SKM-1 (cell line): ENCODE measurements at regions not wholly inside any gene's neighbourhood (a gene's known extent, or its start where the extent isn't known, plus 50 kb on each side); places are given as distances from the start of the nearest gene placed in this dataset.
A peak's percentile ranks its signal among the peaks of the same experiment; 100 is the strongest.

Experiments used
- DNase-seq: peaks from one replicate; lab custom pipeline; 2025; ENCODE audit not compliant: unreplicated experiment; lab: John Stamatoyannopoulos, UW

DNA sequence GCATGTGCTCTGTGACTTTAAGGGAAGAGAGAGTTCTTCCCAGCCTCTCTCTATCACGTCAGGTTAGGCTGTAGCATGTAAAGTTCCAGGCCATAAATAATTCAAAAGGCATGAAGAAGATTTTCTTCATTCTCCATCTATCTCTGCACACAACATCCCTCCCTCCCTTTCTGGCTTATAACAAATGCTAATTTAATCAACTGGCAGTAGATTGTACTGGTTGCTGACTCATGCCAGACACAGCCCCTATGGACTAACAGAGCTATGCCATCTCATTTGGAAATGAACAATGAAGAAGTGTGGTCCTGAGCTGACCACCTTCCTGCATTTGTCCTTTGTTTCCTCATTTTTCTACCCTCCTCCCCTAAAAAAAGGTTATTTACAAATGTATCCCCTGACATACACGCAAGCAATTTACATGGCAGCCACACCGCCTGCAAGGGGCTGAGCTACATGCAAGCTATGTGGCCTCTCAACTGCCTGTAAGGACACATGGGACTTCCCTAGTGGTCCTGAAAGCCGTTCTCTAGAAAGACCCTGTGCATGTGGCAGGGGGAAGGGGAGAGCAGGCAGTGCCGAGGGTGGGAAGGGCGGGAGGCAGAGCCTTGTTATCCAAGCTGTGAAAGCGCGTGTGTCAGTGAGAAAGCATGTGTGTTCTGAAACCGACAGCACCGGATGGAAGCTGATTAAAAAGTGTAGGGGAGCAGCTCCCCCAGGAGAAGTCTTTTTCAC, 90.9 kb upstream of the KLF7 start:
- no peak for DNase-seq

DNA sequence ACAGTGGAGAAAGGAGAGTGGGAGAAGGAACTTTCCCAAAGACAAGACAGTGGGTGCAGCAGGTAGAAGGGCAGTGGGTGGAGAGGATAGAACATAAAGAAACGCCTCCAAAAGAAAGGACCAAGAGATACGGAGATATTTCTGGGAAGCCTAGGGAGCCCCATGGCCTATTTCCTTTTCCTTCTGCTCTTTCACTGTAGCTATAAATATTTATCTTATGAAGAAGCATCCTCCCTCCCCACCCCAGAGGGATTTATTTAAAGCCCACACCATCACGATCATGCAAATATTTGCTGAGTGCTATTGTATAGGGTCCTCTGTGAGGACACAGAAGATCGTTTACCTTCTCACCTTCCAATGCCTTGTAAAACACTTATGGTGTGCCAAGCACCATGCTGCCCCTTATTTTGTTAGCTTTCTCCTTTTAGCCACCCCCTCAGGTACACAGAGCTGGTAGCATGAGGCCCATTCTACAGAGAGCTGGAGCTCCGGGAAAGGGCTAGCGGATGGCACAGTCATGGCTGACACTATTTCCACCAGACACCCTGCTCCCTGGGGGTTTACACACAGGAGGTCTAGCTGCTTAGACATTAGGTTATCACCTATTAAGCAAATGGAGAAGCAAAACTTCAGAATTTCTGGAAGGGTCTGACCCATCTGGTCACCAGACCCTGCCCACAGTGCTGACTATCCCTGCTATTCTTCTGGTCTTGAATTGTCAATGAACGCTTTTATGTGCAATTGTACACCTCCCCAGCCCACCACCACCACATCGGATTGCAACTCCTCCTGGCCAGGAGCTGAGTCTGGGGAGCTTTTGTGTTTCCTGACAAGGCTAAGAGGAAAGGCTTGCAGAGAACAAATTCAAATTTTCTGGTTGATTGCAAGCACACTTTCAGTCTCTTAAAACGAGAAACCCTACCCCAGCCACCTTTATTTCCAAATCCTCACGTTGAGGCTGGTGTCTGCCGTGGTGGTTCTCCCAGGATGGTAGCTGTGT, 91.8 kb upstream of the KLF7 start:
- no peak for DNase-seq

DNA sequence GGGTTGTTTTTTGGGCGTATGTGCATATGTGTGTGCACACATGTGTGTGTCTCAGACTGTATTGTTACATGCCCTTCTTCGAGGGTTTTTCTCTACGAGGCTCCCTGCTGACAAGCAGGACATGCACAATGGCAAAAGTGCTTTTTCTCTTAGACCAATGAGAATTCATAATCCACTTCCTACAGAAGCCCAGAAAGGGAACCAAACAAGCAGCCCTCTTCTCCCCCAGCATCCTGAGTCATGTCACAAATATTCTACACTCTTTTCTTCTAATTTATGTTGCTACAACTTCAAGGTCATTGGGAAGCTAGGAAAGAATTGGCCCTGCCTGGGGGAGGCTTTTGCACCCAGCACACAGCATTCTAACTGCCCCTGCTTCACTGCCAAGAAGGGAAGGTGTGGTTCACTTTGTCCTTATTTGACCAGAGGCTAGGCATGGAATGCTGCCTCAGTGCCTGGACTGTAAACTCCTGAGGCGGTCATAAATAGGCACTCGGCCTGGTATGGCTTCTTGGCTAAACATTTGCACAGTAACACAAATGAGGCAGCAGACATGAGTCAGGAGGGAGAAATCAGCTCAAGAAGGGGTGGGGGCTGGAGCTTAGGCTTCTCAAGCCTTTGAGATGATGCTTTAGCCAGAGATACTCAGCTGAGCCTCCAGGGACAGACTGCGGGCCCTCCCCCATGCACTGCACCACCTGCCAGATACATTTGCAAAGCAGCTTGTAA, 92.7 kb upstream of the KLF7 start:
- DNase-seq: no peak

DNA sequence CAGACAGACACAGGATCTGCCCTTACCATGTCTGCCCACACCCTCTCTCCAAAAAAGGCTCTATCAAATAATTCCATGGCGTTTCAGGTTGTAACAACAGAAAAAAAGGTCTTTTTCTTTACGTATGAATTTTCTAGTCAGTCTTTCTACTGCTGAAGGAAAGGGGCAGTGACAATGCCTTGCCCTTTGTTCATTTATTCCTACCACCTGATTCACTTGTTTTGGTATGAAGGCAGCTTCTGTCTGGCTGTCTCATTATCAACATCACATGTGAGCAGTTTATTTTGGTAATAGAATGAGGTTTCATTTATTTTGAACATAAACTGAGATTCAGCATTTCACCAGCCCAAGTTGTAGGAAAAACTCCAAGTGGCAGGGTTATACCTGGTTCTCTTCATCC, 94.3 kb upstream of the KLF7 start:
- DNase-seq: no peak

DNA sequence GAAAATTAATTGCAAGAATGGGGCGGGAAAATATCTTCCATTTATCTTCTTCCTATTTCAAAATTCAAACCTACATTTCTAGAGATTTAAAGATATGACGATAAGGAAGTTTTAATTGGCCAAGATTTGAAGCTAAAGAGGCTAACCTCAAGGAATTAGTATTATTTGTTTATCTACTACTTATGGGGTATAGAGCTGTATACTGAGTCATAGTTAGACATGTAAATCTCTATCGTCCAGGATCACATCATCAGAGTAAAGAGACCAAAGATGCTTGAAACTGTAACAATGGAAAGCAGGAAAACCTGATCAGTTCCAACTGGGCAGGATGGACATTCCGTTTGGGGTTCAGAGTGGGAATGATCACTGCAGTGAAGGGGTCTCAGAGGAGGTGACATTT, 95.2 kb upstream of the KLF7 start:
- no peak for DNase-seq

DNA sequence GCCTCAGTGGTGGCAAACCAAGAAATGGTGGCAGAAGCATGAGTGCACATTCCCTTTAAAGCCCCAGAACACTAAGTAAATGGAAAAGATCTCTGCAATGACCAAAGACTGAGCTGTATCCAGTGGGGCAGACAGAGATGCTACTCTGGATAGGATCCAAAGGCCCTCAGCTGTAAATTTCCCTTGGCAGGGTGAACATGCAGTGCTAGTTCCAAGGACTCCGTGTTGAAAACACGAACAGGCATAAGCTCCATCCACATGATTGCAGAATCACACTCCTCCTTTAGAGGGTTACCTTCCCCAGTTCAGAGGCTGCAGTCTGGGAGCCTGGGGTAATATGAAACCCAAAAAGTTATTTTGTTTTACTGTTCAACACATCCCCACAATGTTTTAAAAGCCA, 98.6 kb upstream of the KLF7 start:
- DNase-seq: no peak

DNA sequence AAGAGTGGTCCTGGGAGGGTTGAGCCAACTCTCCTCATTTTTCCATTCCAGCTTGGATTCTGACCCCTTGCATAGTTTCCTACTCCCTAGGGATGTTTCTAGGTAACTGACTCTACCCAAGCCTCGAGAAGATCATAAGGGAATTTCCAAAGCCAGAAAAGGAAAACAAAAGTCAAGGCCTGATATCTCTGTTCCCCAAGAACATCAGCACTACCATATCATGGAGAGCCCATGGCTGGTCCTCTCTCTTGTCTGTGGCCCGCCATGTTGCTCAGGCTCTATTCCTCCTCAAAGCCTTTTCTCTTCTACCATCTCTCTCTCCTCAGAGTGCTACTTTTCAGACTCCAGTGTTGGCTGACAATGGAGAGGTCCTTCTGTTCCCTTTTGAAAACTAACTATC, 99.6 kb upstream of the KLF7 start:
- DNase-seq: no peak

DNA sequence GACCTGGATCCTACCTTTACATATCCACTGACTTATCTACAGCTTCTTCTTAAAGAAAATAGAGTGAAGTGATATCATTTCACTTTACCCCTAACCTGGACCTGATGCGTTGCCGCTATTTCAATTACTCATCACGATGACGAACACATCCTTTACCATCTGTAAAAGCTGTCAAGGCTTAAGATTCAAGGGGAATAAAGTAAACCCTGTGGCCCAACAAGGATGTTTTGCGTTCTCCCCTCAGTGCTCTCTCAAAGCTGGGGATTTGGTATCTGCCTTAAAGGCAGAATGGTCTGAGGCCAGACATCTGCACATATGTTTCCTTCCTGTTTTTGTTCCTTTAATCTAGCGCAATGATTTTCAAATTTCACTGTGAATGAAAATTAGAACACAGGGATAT, 100.1 kb upstream of the KLF7 start:
- no peak for DNase-seq

DNA sequence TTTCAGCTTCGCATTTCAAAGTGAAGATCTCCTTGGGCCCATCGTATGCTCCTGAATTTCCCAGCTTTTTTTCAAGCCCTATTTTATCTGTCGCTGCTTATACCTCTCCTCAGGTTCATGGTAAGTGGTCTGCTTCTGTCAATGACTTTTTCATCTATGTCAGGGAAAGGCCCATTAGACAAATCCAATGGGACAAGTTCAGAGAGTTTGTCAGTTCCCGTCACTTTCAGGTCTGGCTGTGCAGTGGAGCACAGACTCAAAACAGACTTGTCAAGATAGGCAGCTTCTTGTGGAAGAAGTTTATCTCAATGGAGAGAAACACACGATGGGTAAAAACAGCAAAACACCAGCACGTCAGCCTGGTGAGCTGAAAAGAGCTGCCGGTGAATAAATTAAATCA, 100.9 kb upstream of the KLF7 start:
- no peak for DNase-seq

DNA sequence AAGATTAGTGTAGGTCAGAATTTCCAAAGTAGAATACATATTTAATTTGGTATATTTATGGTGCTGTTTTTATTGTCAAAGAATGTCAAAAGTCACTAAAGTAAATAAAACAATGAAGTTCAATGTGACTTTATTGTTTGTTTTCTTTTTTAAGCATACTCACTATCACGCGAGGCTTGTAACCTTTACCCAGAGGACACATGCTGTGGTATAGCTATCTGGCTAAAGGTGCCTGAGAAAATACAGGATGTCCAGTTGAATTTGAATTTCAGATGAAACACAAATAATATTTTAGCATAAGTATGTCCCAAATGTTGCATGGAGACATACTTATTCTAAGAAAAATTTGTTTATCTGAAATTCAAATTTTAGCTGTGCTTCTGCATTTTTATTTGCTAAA, 103.3 kb upstream of the KLF7 start:
- no peak for DNase-seq

DNA sequence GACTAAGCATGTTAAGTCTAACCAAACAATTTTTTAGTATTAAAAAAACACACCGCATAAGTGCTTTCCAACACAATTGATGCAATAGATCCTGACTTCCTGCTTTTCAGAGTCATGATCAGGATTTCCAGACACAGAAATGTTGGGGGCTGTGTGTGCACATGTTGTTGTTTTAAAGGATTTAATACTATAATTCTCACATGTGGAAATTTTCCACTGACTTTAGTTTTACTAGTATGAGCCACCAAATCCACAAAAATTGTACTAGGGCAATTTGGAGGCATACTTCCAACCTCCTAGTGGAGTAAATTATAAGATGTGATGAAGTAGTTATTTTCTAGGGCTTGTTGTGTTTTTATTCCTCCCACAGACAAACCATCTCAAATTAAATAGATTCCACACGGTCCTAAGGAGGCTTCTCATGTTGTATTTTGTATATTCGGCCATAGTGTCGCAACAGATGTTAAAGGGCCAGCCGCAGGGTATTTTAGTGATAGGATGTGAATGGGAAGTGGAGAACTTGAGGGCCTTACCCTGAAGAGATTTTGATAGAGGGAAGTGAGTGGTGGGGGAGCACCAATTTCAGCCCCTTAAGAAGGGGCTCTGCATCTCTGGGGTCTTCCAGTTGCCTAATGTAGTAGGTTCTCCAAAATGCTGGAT, 108.9 kb upstream of the KLF7 start:
- DNase-seq: no peak

DNA sequence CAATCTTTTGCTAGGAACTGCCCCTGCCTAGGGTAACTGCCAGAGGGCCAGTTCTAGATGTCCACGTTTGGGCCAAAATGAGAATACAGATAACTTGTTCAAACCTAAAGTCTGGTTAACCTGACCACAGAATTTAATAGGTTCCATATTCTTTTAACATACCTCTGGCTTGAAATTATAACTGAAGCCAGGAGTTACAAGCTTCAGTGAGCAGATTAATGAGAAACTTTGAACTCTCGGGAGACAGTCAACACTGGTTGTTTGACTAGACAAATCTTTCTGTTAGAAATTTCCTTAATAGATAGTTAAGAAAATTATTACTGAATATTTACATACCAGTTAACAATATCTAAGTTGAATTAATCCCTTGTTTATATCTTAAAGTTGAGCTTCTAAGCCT, 110.0 kb upstream of the KLF7 start:
- DNase-seq: no peak

DNA sequence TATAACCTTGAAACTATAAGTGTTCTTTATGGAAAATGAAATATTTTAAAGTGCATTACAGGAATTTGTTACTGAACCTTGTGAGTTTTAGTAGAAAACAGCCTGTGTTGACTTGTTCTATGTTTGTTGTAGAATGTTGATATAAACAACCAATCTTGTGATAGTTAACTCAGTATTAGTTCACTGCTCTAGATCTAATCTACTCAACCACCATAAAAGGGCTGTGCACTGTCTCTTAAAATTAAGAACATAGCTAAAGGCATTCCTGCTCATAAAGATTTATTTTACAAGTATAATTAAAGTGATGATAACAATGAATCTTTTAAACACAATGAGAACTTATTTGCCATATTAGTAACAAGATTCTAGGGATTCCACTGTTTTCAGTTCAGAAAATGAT, 110.5 kb upstream of the KLF7 start:
- no peak for DNase-seq

DNA sequence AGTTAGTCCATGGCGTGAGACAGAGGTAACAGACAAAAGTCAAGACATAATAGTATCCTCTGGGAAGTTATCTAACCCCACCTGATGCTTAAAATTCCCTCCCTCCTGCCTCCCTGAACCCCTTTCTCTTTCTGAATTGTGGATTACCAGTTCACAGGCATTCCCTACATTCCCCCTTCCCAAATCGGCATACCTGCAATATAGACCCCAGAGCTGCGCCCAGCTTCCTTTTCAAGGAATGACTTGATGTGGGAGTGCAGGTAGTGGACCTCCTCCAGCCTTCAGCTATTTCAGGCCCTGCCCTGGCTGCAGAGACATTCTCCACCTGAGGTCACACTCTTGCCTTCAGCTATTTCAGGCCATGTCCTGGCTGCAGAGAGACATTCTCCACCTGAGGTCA, 111.1 kb upstream of the KLF7 start:
- DNase-seq: no peak

DNA sequence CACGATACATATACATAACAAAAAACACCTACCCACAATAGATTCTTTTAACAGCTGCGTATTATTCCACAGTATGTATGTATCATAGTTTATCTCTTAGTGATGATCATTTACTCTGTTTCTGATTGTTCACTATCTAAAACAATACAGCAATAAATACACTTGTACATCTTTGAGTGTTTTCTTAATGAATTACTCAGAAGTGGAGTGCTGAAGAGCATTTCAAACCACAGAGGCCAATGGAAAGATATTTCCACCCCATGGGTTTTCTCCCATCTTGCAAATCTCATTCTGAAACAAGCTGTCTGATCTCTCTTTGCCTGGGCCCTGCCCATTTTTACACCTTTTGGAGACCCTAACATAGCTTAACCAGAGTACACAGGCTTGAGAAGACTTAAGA, 113.8 kb upstream of the KLF7 start:
- DNase-seq: no peak

DNA sequence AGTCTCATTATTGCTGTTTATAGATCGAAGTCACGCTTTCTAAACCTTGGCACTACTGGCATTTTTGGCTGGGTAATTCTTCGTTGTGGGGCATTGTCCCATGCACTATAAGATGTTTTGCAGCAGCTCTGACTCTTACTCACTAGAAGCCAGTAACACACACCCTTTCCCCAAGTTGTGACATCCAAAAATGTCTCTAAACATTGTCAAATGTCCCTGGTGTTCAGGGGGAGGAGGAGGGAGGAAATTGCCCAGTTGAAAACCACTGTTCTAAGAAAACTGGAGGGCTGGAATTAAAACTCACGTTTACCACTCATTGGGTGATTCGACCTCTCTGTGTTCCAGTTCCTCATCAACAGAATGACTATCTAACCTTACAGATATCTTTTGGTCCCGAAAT, 115.7 kb upstream of the KLF7 start:
- no peak for DNase-seq

DNA sequence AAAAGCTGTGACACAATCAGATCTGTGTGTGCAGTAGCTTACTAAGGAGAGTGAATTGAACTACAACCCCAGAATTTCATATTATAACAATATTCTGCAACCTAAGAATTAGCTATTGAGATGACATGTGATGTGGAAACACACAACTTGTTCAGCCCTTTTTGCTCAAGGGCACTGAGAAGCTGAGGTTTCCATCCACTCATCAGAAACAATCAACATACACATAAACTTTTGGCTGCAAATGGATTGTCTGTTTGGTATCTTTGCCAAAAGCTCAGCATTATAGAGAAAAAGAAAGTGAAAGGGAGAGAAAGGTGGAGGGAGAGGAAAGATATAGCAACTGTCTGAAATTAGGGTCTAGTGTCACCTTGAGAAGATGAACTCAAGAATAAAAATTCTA, 117.2 kb upstream of the KLF7 start:
- no peak for DNase-seq

DNA sequence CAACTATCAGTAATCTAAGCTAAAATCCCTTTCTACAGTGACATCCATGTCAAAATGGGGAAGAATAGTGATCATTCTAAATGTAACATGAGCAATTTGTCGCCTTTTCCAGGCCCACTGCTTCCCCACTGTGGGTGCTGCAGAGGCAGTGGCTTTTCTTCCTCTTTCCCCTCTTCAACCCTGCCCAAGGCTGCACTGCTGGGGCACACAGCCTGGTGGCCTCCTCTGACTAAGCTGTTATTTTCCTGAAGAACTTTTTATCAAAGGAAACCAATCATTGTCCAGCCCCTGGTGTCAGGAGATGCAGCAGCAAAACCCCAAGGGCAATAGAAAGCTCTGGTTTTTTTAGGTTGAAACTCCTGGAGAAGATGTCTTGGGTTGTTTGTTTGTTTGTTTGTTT, 117.6 kb upstream of the KLF7 start:
- peak; percentile 9 for DNase-seq

DNA sequence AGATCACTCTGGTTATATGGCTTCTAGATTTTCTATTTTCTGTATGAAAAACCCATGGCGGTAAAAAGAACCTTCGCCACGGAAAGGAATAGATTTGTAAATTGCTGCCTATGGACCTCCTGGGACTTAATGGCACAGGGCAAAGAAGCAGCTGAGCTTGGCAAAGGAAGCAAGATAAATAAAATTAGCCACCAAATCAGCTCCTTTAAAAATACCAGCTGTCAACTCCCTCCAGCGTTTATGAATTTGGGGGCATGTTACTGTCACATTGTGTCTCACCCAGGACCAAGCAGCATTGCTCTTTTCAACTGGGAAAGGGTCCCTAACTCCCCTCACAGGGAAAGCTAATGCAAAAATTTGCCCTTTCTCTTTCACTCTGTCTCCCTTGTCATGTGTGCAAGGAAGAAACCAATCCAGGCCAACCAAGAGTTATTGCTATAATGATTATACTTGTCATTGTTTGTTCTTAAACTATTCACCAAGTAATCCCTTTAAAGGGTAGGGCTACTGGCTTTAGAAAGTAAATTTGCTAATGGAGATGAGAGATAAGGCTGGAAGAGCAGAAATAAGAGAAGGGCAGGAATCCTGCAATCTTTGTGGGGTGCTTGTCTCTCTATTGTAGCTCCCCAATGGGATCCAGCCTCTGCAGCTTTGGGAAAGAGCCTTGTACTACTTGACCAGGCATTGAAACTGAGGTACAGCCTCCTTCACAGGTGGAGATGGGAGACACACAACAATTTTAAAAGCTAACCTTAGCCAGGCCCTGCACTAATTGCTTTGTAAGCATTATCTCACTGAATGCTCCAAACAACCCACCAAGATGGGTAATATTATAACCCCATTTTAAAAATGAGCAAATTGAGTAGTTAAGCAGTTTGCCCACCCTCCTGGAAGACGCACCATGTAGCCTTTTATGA, 119.1 kb upstream of the KLF7 start:
- no peak for DNase-seq

DNA sequence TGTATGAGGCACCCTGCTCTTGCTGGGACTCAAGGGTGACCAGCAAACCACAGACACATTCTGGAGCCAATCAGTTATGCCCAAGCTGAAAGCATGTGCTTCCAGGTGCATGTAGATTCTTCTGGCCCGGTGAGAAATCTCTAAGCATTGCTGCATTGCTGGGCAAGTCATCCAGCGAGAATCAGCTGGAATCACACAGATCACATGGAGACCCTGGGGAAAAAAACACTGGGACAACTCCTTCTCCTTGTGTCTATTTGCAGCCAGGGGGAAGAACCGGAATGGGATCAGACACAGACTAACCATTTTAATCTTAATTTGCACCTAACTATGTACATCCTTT, 119.7 kb upstream of the KLF7 start:
- DNase-seq: no peak
